Right atrium auricular region (tissue), 2 donors: ENCODE measurements at regions not wholly inside any gene's neighbourhood (a gene's known extent, or its start where the extent isn't known, plus 50 kb on each side); places are given as distances from the start of the nearest gene placed in this dataset.

ENCODE experiments used
- DNase-seq: peaks from one replicate; pipeline ENCODE4 v3.0.0-alpha.2; 2019; ENCODE audit warnings: low spot score
- H3K27ac ChIP-seq, 2 donors: fragments of 200-600 bp; sonication (generic); 1 replicate in 1 of 2; 2 replicates in 1 of 2; pipeline ENCODE4 v1.5.1; 2016 to 2019
- H3K27me3 ChIP-seq, 2 donors: fragments of 200-600 bp; sonication (generic); one replicate each; pipeline versions ENCODE4 v1.5.1 to v1.6.0; 2017 to 2019
- H3K36me3 ChIP-seq: fragments of 200-600 bp; sonication (generic); one replicate; pipeline ENCODE4 v1.5.1; 2016
- H3K4me1 ChIP-seq, 2 donors: fragments of 200-600 bp; sonication (generic); one replicate each; pipeline versions ENCODE4 v1.5.1 to v1.6.0; 2017 to 2019
- H3K4me3 ChIP-seq, 2 donors: fragments of 200-600 bp; sonication (generic); 1 replicate in 1 of 2; 2 replicates in 1 of 2; pipeline ENCODE4 v1.5.1; 2017 to 2019; ENCODE audit warnings: mild to moderate bottlenecking in 1 of 2, moderate library complexity in 1 of 2
- H3K9me3 ChIP-seq, 2 donors: fragments of 200-600 bp; sonication (generic); one replicate each; pipeline ENCODE4 v1.5.1; 2019
- TF ChIP-seq, protein P1 (sequence below), 2 donors: fragments of 200-600 bp; sonication (generic); IDR thresholded peaks; one replicate each; pipeline ENCODE4 v1.5.1; 2019; ENCODE audit warnings: antibody characterized with exemption in 2 of 2

DNA sequence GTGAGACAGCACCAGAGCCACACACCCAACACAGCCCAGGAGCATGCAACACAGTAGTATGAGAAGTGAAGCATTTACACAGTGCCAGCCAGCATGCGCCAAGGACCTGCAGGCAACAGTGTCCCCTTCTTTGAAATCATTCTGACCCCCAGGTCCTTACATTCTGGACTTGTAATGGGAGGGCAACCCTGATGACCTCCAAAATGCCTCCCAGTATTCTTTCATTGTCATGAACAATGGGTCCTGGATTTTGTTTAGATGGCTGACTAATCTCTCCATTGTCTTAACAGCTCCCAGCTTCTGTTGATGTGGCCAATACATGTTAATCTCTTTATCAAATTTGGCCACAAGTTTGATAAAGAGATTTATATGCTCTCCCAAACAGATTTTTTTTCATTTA, 417.1 kb downstream of the DMRTA1 start:
- Histone ChIP-seq H3K36me3 (no peaks in the 10 kb centered on the region), H3K27me3 (no peaks in the 10 kb centered on the region), H3K4me1 (no peaks in the 10 kb centered on the region), H3K4me3 (no peak overlapping the region), H3K9me3 (peaks cover 0 to 12% of the 10 kb centered on the region in 2 donors), H3K27ac (no peak overlapping the region)
- TF ChIP-seq, protein P1, sequence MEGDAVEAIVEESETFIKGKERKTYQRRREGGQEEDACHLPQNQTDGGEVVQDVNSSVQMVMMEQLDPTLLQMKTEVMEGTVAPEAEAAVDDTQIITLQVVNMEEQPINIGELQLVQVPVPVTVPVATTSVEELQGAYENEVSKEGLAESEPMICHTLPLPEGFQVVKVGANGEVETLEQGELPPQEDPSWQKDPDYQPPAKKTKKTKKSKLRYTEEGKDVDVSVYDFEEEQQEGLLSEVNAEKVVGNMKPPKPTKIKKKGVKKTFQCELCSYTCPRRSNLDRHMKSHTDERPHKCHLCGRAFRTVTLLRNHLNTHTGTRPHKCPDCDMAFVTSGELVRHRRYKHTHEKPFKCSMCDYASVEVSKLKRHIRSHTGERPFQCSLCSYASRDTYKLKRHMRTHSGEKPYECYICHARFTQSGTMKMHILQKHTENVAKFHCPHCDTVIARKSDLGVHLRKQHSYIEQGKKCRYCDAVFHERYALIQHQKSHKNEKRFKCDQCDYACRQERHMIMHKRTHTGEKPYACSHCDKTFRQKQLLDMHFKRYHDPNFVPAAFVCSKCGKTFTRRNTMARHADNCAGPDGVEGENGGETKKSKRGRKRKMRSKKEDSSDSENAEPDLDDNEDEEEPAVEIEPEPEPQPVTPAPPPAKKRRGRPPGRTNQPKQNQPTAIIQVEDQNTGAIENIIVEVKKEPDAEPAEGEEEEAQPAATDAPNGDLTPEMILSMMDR (IDR thresholded peaks at IDR 0.05) = no peak
- no peak for DNase-seq

GRCh38 chr9:22893196-22893843, 446.7 kb downstream of the DMRTA1 start:
- Histone ChIP-seq H3K4me1 (no peaks in the 10 kb centered on the region), H3K27ac (no peak overlapping the region), H3K4me3 (no peak overlapping the region), H3K36me3 (no peaks in the 10 kb centered on the region), H3K27me3 (no peaks in the 10 kb centered on the region), H3K9me3 (no peaks in the 10 kb centered on the region)
- TF ChIP-seq, protein P1 (IDR thresholded peaks at IDR 0.05) = no peak
- DNase-seq = no peak

DNA sequence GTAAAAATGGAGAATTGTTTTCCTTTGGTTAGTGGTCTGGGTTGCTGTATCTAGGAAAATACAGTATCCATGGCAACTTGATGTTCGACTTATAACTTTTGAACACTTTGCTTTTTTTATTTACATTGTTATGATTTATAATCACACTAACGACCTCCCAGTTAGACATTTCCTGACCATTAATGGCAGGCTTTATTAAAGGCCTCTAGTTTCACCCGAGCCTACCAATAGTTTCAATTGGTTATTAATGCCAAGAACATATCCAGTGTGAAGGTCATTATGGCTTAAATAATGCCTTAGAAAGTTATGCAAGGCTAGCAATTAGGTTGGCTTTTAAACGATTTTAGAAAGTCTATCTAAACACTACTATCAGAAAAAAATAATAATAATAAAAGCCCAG, 452.0 kb downstream of the DMRTA1 start:
- Histone ChIP-seq H3K9me3 (no peaks in the 10 kb centered on the region), H3K36me3 (no peaks in the 10 kb centered on the region), H3K4me3 (no peak overlapping the region), H3K27ac (no peak overlapping the region), H3K27me3 (no peaks in the 10 kb centered on the region), H3K4me1 (no peaks in the 10 kb centered on the region)
- DNase-seq = no peak
- TF ChIP-seq, protein P1 (IDR thresholded peaks at IDR 0.05) = no peak

DNA sequence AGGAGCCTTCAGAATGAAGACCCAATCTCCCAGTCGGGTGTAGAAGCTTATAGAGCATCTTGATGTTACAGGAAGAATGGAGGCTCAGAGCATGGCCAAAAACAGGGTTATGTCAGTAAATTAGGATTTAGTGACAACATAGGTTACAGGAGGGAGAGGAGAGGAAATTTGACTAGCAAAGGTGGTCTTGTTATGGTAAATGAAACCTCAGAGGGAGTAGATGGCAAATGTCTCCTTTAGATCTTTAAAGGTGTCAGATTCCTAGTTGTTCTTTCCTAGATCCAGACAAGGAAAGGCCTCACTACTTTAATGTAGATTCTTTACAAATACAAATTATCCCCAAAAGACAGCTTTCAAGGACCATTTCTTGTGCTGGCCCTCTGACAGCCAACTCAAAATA, 465.0 kb downstream of the DMRTA1 start:
- H3K27me3 ChIP-seq = no peaks in the 10 kb centered on the region
- no peak for DNase-seq
- TF ChIP-seq, protein P1 (IDR thresholded peaks at IDR 0.05) = no peak
- no peaks in the 10 kb centered on the region for H3K9me3 ChIP-seq
- H3K4me1 ChIP-seq = no peaks in the 10 kb centered on the region
- no peak overlapping the region for H3K27ac ChIP-seq
- H3K4me3 ChIP-seq = no peak overlapping the region
- H3K36me3 ChIP-seq = no peaks in the 10 kb centered on the region

DNA sequence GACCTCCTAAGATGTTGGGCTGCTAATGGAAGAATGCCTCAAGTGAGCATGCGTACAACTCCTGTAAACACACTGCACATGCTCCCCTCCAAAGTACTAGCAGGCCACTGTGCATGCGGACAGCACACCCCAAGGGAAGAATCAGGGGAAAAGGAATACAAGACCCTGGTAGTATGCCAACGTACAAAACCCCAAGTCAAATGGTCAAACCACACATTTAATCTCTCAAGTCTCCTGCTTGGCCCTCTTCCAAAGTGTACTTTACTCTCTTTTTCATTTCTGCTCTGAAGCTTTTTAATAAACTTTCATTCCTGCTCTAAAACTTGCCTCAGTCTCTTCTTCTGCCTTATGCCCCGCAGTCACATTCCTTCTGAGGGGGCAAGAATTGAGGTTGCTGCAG, 466.4 kb downstream of the DMRTA1 start:
- H3K4me3 ChIP-seq = no peak overlapping the region
- H3K9me3 ChIP-seq = no peaks in the 10 kb centered on the region
- no peaks in the 10 kb centered on the region for H3K27me3 ChIP-seq
- H3K4me1 ChIP-seq = no peaks in the 10 kb centered on the region
- no peak for DNase-seq
- no peak overlapping the region for H3K27ac ChIP-seq
- H3K36me3 ChIP-seq = no peaks in the 10 kb centered on the region
- TF ChIP-seq, protein P1 (IDR thresholded peaks at IDR 0.05) = no peak

GRCh38 chr9:22913518-22913917, 466.9 kb downstream of the DMRTA1 start:
- Histone ChIP-seq H3K27me3 (no peaks in the 10 kb centered on the region), H3K36me3 (no peaks in the 10 kb centered on the region), H3K4me3 (no peak overlapping the region), H3K4me1 (no peaks in the 10 kb centered on the region), H3K27ac (no peak overlapping the region), H3K9me3 (no peaks in the 10 kb centered on the region)
- DNase-seq = no peak
- TF ChIP-seq, protein P1 (IDR thresholded peaks at IDR 0.05) = no peak
